Muscle of leg (tissue), 3 donors: ENCODE measurements at regions not wholly inside any gene's neighbourhood (a gene's known extent, or its start where the extent isn't known, plus 50 kb on each side); places are given as distances from the start of the nearest gene placed in this dataset.

Experiments used
- DNase-seq: peaks from one replicate; pipeline ENCODE4 v3.0.0; 2013
- H3K27ac ChIP-seq: one replicate; pipeline ENCODE4 v1.5.1; 2013; ENCODE audit warnings: mild to moderate bottlenecking, low read length, control low read depth
- H3K27me3 ChIP-seq: one replicate; pipeline ENCODE4 v1.6.1; 2013; ENCODE audit warnings: low read length; ENCODE audit not compliant: control insufficient read depth, insufficient read depth
- H3K36me3 ChIP-seq: one replicate; pipeline ENCODE4 v1.6.1; 2013; ENCODE audit warnings: low read length; ENCODE audit not compliant: control insufficient read depth, insufficient read depth
- H3K4me1 ChIP-seq: one replicate; pipeline ENCODE4 v1.6.1; 2013; ENCODE audit warnings: low read length; ENCODE audit not compliant: control insufficient read depth, insufficient read depth
- H3K4me3 ChIP-seq: one replicate; pipeline ENCODE4 v1.5.1; 2013; ENCODE audit warnings: low read length, control low read depth
- H3K9me3 ChIP-seq: replicated peaks from 2 replicates; pipeline ENCODE4 v1.6.1; 2013; ENCODE audit warnings: low read depth, low read length; ENCODE audit not compliant: control insufficient read depth
- WGBS: methylation state at CpG from one replicate; pipeline ENCODE4 v1.1.5; 2013; ENCODE audit warnings: missing lambda C conversion rate; ENCODE audit not compliant: insufficient coverage; 5-methylcytosine and 5-hydroxymethylcytosine counted together

DNA sequence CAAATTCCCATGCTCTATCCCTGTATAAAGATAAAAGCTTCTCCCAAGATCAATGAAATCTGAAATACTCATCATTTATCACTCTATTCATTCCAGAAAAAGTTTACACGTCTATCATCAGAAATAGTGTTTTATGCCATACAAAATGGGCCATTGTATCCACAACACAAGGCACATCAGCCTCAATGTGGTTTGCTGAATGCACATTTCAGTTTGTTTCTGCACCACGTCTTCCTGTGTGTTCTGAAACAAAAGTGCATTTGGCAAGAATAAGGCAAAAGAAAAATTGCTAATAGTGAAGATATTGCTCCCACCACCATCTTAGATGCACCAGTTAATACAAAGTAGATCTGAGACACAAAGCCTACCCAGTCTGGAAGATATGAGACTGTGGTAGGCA is 89.6 kb upstream of the ETS2 start:
- no peaks in the 10 kb centered on the region for H3K27me3 ChIP-seq
- 86% methylated on average over 1 of the region's 2 CpGs for WGBS
- H3K36me3 ChIP-seq, result no peaks in the 10 kb centered on the region
- no peak for DNase-seq
- no peaks in the 10 kb centered on the region for H3K9me3 ChIP-seq
- H3K4me3 ChIP-seq, result no peak overlapping the region
- H3K4me1 ChIP-seq, result no peaks in the 10 kb centered on the region
- H3K27ac ChIP-seq, result no peak overlapping the region

- Histone ChIP-seq H3K4me1 (no peaks in the 10 kb centered on the region), H3K9me3 (no peaks in the 10 kb centered on the region)
- 84% methylated on average over 5 of the region's 5 CpGs for WGBS
Observed at GRCh38 chr21:38716942-38717341, 88.8 kb upstream of the ETS2 start.

DNA sequence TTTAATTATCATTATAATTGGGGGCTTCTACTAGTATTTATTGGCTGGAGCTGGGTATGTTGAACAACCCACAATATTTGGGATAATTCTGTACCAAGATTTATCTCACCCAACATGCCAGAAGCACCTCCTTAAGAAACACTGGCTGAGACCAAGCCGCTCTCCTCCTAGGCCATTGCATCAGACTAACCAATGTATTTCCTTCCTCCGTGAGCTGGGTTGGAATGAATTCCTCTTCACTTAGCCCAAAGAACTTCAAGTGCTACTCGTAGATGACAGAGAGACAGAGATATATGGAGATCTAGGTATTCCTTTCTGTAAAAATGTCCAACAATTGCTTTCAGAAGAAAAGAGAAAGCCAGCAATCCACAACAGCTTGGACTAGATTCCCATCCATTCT is 87.2 kb upstream of the ETS2 start:
- DNase-seq, result no peak
- no peak overlapping the region for H3K4me3 ChIP-seq
- WGBS, result no CpG with 5 or more reads among the region's 3 CpGs
- H3K27ac ChIP-seq, result no peak overlapping the region
- no peaks in the 10 kb centered on the region for H3K9me3 ChIP-seq
- no peaks in the 10 kb centered on the region for H3K4me1 ChIP-seq
- no peaks in the 10 kb centered on the region for H3K27me3 ChIP-seq
- no peaks in the 10 kb centered on the region for H3K36me3 ChIP-seq

More at GRCh38 chr21:38716942-38717341, 88.8 kb upstream of the ETS2 start:
- DNase-seq, result no peak
- Histone ChIP-seq H3K27me3 (no peaks in the 10 kb centered on the region), H3K36me3 (no peaks in the 10 kb centered on the region), H3K27ac (no peak overlapping the region), H3K4me3 (no peak overlapping the region)

DNA sequence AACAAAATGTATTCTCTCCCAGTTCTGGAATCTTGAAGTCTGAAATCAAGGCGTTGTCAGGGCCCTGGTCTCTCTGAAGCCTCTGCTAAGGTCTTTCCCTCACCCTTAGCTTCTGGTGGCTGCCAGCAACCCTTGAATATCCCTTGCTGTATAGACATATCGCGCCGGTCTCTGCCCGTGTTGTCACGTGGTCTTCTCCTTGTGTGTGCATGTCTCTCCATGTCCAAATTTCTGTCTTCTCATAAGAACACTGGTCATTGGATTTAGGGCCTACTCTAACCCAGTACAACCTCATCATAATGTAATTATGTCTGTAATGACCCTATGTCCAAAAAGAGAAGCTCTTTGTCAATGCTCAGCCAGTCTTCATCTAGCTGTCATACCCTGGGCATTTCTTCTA is 85.7 kb upstream of the ETS2 start:
- Histone ChIP-seq H3K9me3 (peaks cover 3% of the 10 kb centered on the region), H3K36me3 (no peaks in the 10 kb centered on the region), H3K4me1 (no peaks in the 10 kb centered on the region), H3K27me3 (no peaks in the 10 kb centered on the region), H3K27ac (no peak overlapping the region), H3K4me3 (no peak overlapping the region)
- WGBS, result 98% methylated on average over 4 of the region's 6 CpGs
- no peak for DNase-seq

DNA sequence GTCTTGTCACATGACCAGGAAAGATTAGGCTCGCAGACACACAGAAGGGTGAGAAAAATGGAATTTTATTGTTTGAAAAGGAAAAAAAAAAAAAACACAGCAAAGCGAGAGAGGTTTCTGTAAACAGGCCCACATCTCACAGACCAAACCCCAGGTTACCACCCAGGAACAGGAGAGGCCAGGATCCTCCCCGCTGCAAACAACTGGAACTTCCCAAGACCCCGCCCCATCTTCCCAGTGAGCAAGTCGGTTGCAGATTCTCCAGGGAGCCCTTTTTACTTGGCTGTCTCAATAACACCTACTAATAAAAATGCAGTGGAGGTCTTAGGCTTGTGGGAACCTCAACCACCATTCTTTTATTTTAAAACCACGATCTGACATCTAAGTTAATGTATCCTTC is 84.7 kb upstream of the ETS2 start:
- 62% methylated on average over 3 of the region's 6 CpGs for WGBS
- Histone ChIP-seq H3K27ac (no peak overlapping the region), H3K9me3 (peaks cover 12% of the 10 kb centered on the region), H3K36me3 (no peaks in the 10 kb centered on the region), H3K4me3 (no peak overlapping the region), H3K27me3 (no peaks in the 10 kb centered on the region), H3K4me1 (no peaks in the 10 kb centered on the region)
- no peak for DNase-seq

DNA sequence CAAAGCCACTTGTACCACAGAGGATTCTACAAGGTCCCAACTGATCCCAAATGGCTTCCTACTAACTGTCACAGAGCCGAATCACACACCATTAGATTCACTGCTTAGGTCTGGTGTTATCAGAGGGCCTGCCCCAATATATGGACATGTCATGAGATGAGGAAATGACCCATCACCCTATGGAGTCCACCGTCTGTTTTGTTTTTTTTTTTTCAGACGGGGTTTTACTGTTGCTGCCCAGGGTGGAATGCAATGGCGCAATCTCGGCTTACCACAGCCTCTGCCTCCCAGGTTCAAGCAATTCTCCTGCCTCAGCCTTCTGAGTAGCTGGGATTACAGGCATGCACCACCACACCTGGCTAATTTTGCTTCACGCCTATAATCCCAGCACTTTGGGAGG is 83.8 kb upstream of the ETS2 start:
- Histone ChIP-seq H3K4me1 (no peaks in the 10 kb centered on the region), H3K9me3 (peaks cover 15% of the 10 kb centered on the region), H3K27ac (no peak overlapping the region), H3K36me3 (no peaks in the 10 kb centered on the region), H3K27me3 (no peaks in the 10 kb centered on the region), H3K4me3 (no peak overlapping the region)
- WGBS, result 57% methylated on average over 4 of the region's 6 CpGs
- DNase-seq, result no peak

DNA sequence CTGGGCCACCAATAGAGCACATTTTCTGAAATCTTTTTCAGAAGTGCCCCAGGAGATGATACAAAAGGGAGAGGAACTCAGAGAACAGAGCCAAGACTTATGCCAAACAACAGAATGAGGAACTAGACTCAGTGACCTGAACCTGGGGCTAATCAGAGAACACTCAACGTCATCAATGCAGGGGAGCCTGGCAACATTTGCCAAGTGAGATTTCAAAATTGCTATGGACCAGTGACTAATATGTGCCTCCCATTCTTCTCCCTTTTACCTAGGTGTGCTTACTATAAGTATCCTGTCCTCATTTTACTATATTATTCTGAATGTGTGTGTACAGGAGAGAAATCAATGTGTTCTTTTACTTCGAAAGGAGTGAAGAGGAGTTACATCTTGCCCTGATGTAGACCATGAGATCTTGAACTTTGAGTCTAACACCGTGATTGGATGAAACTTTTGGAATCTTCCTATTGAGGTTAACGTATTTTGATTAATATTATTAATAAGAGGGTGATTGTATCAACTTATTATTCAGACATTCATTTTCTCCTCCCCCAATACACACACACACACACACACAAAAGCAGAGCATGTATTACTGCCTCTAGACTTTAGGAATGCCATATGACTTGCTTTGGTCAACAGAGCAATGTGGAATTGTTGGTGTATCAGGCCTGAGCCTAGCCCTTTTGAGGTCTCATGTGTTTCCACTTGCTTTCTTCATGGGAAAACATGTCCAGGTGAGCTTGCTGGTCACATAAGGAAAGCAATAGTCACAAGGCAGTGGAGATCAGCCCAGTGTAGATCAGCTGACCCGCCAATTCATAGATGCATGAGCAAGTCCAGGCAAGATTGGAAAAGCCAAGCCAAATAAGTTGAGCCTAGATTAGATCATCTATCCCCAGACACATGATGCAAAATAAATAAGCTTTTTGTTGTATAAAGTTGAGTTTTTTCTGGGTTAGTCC is 80.3 kb upstream of the ETS2 start:
- Histone ChIP-seq H3K36me3 (no peaks in the 10 kb centered on the region), H3K27me3 (no peaks in the 10 kb centered on the region), H3K27ac (no peak overlapping the region), H3K9me3 (peaks cover 15% of the 10 kb centered on the region), H3K4me1 (no peaks in the 10 kb centered on the region), H3K4me3 (no peak overlapping the region)
- 80% methylated on average over 1 of the region's 5 CpGs for WGBS
- no peak for DNase-seq

GRCh38 chr21:38726482-38726881 is 79.2 kb upstream of the ETS2 start:
- Histone ChIP-seq H3K27ac (no peak overlapping the region), H3K9me3 (peaks cover 15% of the 10 kb centered on the region), H3K4me3 (no peak overlapping the region), H3K36me3 (no peaks in the 10 kb centered on the region), H3K4me1 (no peaks in the 10 kb centered on the region), H3K27me3 (no peaks in the 10 kb centered on the region)
- no peak for DNase-seq
- WGBS, result no CpG with 5 or more reads among the region's 1 CpG

GRCh38 chr21:38729291-38729690 is 76.4 kb upstream of the ETS2 start:
- peaks cover 3% of the 10 kb centered on the region for H3K4me1 ChIP-seq
- H3K9me3 ChIP-seq, result peaks cover 15% of the 10 kb centered on the region
- H3K36me3 ChIP-seq, result no peaks in the 10 kb centered on the region
- no peaks in the 10 kb centered on the region for H3K27me3 ChIP-seq
- H3K27ac ChIP-seq, result no peak overlapping the region
- DNase-seq, result no peak
- no CpG with 5 or more reads among the region's 1 CpG for WGBS
- H3K4me3 ChIP-seq, result no peak overlapping the region

GRCh38 chr21:38729754-38730379 is 75.9 kb upstream of the ETS2 start:
- no peak overlapping the region for H3K27ac ChIP-seq
- H3K4me3 ChIP-seq, result no peak overlapping the region
- H3K36me3 ChIP-seq, result no peaks in the 10 kb centered on the region
- WGBS, result 64% methylated on average over 4 of the region's 8 CpGs
- DNase-seq, result no peak
- no peaks in the 10 kb centered on the region for H3K27me3 ChIP-seq
- peaks cover 4% of the 10 kb centered on the region for H3K4me1 ChIP-seq
- peaks cover 14% of the 10 kb centered on the region for H3K9me3 ChIP-seq
